ENCODE measurements at regions not wholly inside any gene's neighbourhood (a gene's known extent, or its start where the extent isn't known, plus 50 kb on each side); places are given as distances from the start of the nearest gene placed in this dataset.

GRCh38 chr2:242034138-242034537, 164.6 kb downstream of the RTP5 start:
- Histone ChIP-seq H3K9me3 (ENCODE audit: control insufficient read depth in 2 of 2, insufficient read depth in 1 of 2, low read depth in 1 of 2, low read length in 1 of 2) (no peaks in the 10 kb centered on the region), H3K27me3 (ENCODE audit: control insufficient read depth in 3 of 3, insufficient read depth in 3 of 3, low read length in 3 of 3) (peaks cover 0 to 3% (median 0%) of the 10 kb centered on the region in 3 donors), H3K36me3 (ENCODE audit: control insufficient read depth in 3 of 3, insufficient read depth in 2 of 3, low read depth in 1 of 3, low read length in 3 of 3) (no peaks in the 10 kb centered on the region), H3K4me3 (ENCODE audit: low read depth in 1 of 3, low read length in 3 of 3) (no peak overlapping the region), H3K27ac (ENCODE audit: low read depth in 1 of 3, low read length in 2 of 3) (no peak overlapping the region), H3K4me1 (ENCODE audit: control insufficient read depth in 3 of 3, insufficient read depth in 2 of 3, low read depth in 1 of 3, low read length in 2 of 3) (peaks cover 0 to 2% (median 0%) of the 10 kb centered on the region in 3 donors)
- no peak for FAIRE-seq
- DNase-seq, result no peak
- WGBS, 3 donors, result 72 to 79% (median 73%) methylated on average over 6 of the region's 6 CpGs

- peaks cover 0 to 3% (median 0%) of the 10 kb centered on the region in 3 donors for H3K27me3 ChIP-seq (ENCODE audit: control insufficient read depth in 3 of 3, insufficient read depth in 3 of 3, low read length in 3 of 3)
- 82 to 84% (median 84%) methylated on average over 37 of the region's 37 CpGs for WGBS, 3 donors
- FAIRE-seq, result no peak
- H3K9me3 ChIP-seq (ENCODE audit: control insufficient read depth in 2 of 2, insufficient read depth in 1 of 2, low read depth in 1 of 2, low read length in 1 of 2), result no peaks in the 10 kb centered on the region
- no peak for DNase-seq
- H3K27ac ChIP-seq (ENCODE audit: low read depth in 1 of 3, low read length in 2 of 3), result no peak overlapping the region
- no peak overlapping the region for H3K4me3 ChIP-seq (ENCODE audit: low read depth in 1 of 3, low read length in 3 of 3)
- peaks cover 0 to 2% (median 0%) of the 10 kb centered on the region in 3 donors for H3K4me1 ChIP-seq (ENCODE audit: control insufficient read depth in 3 of 3, insufficient read depth in 2 of 3, low read depth in 1 of 3, low read length in 2 of 3)
- H3K36me3 ChIP-seq (ENCODE audit: control insufficient read depth in 3 of 3, insufficient read depth in 2 of 3, low read depth in 1 of 3, low read length in 3 of 3), result no peaks in the 10 kb centered on the region
These were observed 165.7 kb downstream of the RTP5 start for GRCh38 chr2:242034996-242035814.

- Histone ChIP-seq H3K27ac (ENCODE audit: low read depth in 1 of 3, low read length in 2 of 3) (no peak overlapping the region), H3K9me3 (ENCODE audit: control insufficient read depth in 2 of 2, insufficient read depth in 1 of 2, low read depth in 1 of 2, low read length in 1 of 2) (no peaks in the 10 kb centered on the region), H3K4me3 (ENCODE audit: low read depth in 1 of 3, low read length in 3 of 3) (no peak overlapping the region), H3K27me3 (ENCODE audit: control insufficient read depth in 3 of 3, insufficient read depth in 3 of 3, low read length in 3 of 3) (peaks cover 0 to 6% (median 1%) of the 10 kb centered on the region in 3 donors), H3K36me3 (ENCODE audit: control insufficient read depth in 3 of 3, insufficient read depth in 2 of 3, low read depth in 1 of 3, low read length in 3 of 3) (no peaks in the 10 kb centered on the region), H3K4me1 (ENCODE audit: control insufficient read depth in 3 of 3, insufficient read depth in 2 of 3, low read depth in 1 of 3, low read length in 2 of 3) (peaks cover 0 to 2% (median 0%) of the 10 kb centered on the region in 3 donors)
- 52 to 84% (median 68%) methylated on average over 17 of the region's 17 CpGs for WGBS, 3 donors
- FAIRE-seq, result no peak
- no peak for DNase-seq
These were observed 166.5 kb downstream of the RTP5 start for GRCh38 chr2:242035858-242036652.

GRCh38 chr2:242036653-242036950, 167.1 kb downstream of the RTP5 start:
- Histone ChIP-seq H3K4me1 (ENCODE audit: control insufficient read depth in 3 of 3, insufficient read depth in 2 of 3, low read depth in 1 of 3, low read length in 2 of 3) (no peaks in the 10 kb centered on the region), H3K4me3 (ENCODE audit: low read depth in 1 of 3, low read length in 3 of 3) (no peak overlapping the region), H3K27me3 (ENCODE audit: control insufficient read depth in 3 of 3, insufficient read depth in 3 of 3, low read length in 3 of 3) (peaks cover 0 to 6% (median 2%) of the 10 kb centered on the region in 3 donors), H3K36me3 (ENCODE audit: control insufficient read depth in 3 of 3, insufficient read depth in 2 of 3, low read depth in 1 of 3, low read length in 3 of 3) (no peaks in the 10 kb centered on the region), H3K27ac (ENCODE audit: low read depth in 1 of 3, low read length in 2 of 3) (no peak overlapping the region), H3K9me3 (ENCODE audit: control insufficient read depth in 2 of 2, insufficient read depth in 1 of 2, low read depth in 1 of 2, low read length in 1 of 2) (no peaks in the 10 kb centered on the region)
- FAIRE-seq, result no peak
- 68 to 87% (median 76%) methylated on average over 7 of the region's 7 CpGs for WGBS, 3 donors
- DNase-seq, result no peak

GRCh38 chr2:242038166-242038927, 168.8 kb downstream of the RTP5 start:
- no peak overlapping the region for H3K27ac ChIP-seq (ENCODE audit: low read depth in 1 of 3, low read length in 2 of 3)
- no peak for DNase-seq
- FAIRE-seq, result no peak

GRCh38 chr2:242038928-242039341, 169.4 kb downstream of the RTP5 start:
- FAIRE-seq (no peak), DNase-seq (no peak)
- H3K4me1 ChIP-seq (ENCODE audit: control insufficient read depth in 3 of 3, insufficient read depth in 2 of 3, low read depth in 1 of 3, low read length in 2 of 3), result no peaks in the 10 kb centered on the region
- H3K9me3 ChIP-seq (ENCODE audit: control insufficient read depth in 2 of 2, insufficient read depth in 1 of 2, low read depth in 1 of 2, low read length in 1 of 2), result peaks cover 0 to 4% of the 10 kb centered on the region in 2 donors
- WGBS, 3 donors, result 68 to 75% (median 69%) methylated on average over 13 of the region's 13 CpGs
- H3K27ac ChIP-seq (ENCODE audit: low read depth in 1 of 3, low read length in 2 of 3), result no peak overlapping the region
- H3K4me3 ChIP-seq (ENCODE audit: low read depth in 1 of 3, low read length in 3 of 3), result no peak overlapping the region
- H3K27me3 ChIP-seq (ENCODE audit: control insufficient read depth in 3 of 3, insufficient read depth in 3 of 3, low read length in 3 of 3), result peaks cover 0 to 6% (median 5%) of the 10 kb centered on the region in 3 donors
- no peaks in the 10 kb centered on the region for H3K36me3 ChIP-seq (ENCODE audit: control insufficient read depth in 3 of 3, insufficient read depth in 2 of 3, low read depth in 1 of 3, low read length in 3 of 3)

More at GRCh38 chr2:242038166-242038927, 168.8 kb downstream of the RTP5 start:
- WGBS, 3 donors, result 76 to 82% (median 80%) methylated on average over 20 of the region's 20 CpGs
- no peaks in the 10 kb centered on the region for H3K36me3 ChIP-seq (ENCODE audit: control insufficient read depth in 3 of 3, insufficient read depth in 2 of 3, low read depth in 1 of 3, low read length in 3 of 3)
- peaks cover 0 to 5% (median 5%) of the 10 kb centered on the region in 3 donors for H3K27me3 ChIP-seq (ENCODE audit: control insufficient read depth in 3 of 3, insufficient read depth in 3 of 3, low read length in 3 of 3)
- H3K4me3 ChIP-seq (ENCODE audit: low read depth in 1 of 3, low read length in 3 of 3), result no peak overlapping the region
- no peaks in the 10 kb centered on the region for H3K4me1 ChIP-seq (ENCODE audit: control insufficient read depth in 3 of 3, insufficient read depth in 2 of 3, low read depth in 1 of 3, low read length in 2 of 3)
- peaks cover 0 to 4% of the 10 kb centered on the region in 2 donors for H3K9me3 ChIP-seq (ENCODE audit: control insufficient read depth in 2 of 2, insufficient read depth in 1 of 2, low read depth in 1 of 2, low read length in 1 of 2)

GRCh38 chr2:242040303-242040655, 170.8 kb downstream of the RTP5 start:
- H3K27ac ChIP-seq (ENCODE audit: low read depth in 1 of 3, low read length in 2 of 3), result no peak overlapping the region
- no peaks in the 10 kb centered on the region for H3K36me3 ChIP-seq (ENCODE audit: control insufficient read depth in 3 of 3, insufficient read depth in 2 of 3, low read depth in 1 of 3, low read length in 3 of 3)
- H3K27me3 ChIP-seq (ENCODE audit: control insufficient read depth in 3 of 3, insufficient read depth in 3 of 3, low read length in 3 of 3), result peaks cover 0 to 8% (median 5%) of the 10 kb centered on the region in 3 donors
- DNase-seq, result no peak
- WGBS, 3 donors, result 80 to 88% (median 85%) methylated on average over 9 to 10 of the region's 10 CpGs
- peaks cover 0 to 4% of the 10 kb centered on the region in 2 donors for H3K9me3 ChIP-seq (ENCODE audit: control insufficient read depth in 2 of 2, insufficient read depth in 1 of 2, low read depth in 1 of 2, low read length in 1 of 2)
- H3K4me1 ChIP-seq (ENCODE audit: control insufficient read depth in 3 of 3, insufficient read depth in 2 of 3, low read depth in 1 of 3, low read length in 2 of 3), result no peaks in the 10 kb centered on the region
- H3K4me3 ChIP-seq (ENCODE audit: low read depth in 1 of 3, low read length in 3 of 3), result no peak overlapping the region
- no peak for FAIRE-seq

GRCh38 chr2:242040681-242041080, 171.2 kb downstream of the RTP5 start:
- Histone ChIP-seq H3K4me1 (ENCODE audit: control insufficient read depth in 3 of 3, insufficient read depth in 2 of 3, low read depth in 1 of 3, low read length in 2 of 3) (no peaks in the 10 kb centered on the region), H3K9me3 (ENCODE audit: control insufficient read depth in 2 of 2, insufficient read depth in 1 of 2, low read depth in 1 of 2, low read length in 1 of 2) (peaks cover 0 to 4% of the 10 kb centered on the region in 2 donors), H3K4me3 (ENCODE audit: low read depth in 1 of 3, low read length in 3 of 3) (no peak overlapping the region), H3K27ac (ENCODE audit: low read depth in 1 of 3, low read length in 2 of 3) (no peak overlapping the region), H3K36me3 (ENCODE audit: control insufficient read depth in 3 of 3, insufficient read depth in 2 of 3, low read depth in 1 of 3, low read length in 3 of 3) (no peaks in the 10 kb centered on the region), H3K27me3 (ENCODE audit: control insufficient read depth in 3 of 3, insufficient read depth in 3 of 3, low read length in 3 of 3) (peaks cover 0 to 8% (median 7%) of the 10 kb centered on the region in 3 donors)
- DNase-seq (no peak), FAIRE-seq (no peak)
- WGBS, 3 donors, result 81 to 86% (median 86%) methylated on average over 14 to 15 of the region's 15 CpGs
